Peyer's patch (tissue), 4 donors: ENCODE measurements at regions not wholly inside any gene's neighbourhood (a gene's known extent, or its start where the extent isn't known, plus 50 kb on each side); places are given as distances from the start of the nearest gene placed in this dataset.

Source experiments
- POLR2A ChIP-seq, 2 donors: fragments of 450-650 bp; IDR thresholded peaks; one replicate each; pipeline ENCODE4 v1.5.1; 2017; ENCODE audit warnings: antibody characterized with exemption in 2 of 2, mild to moderate bottlenecking in 2 of 2, moderate library complexity in 2 of 2
- TF ChIP-seq, protein P1 (sequence below), 6 experiments: fragments of 450-650 bp in 4 of 6; fragments of 200-600 bp in 2 of 6; sonication (generic) in 1 of 6; IDR thresholded peaks; one replicate each; pipeline ENCODE4 v1.5.1; 2017 to 2019; ENCODE audit warnings: antibody characterized with exemption in 6 of 6, mild to moderate bottlenecking in 3 of 6, moderate library complexity in 1 of 6

DNA sequence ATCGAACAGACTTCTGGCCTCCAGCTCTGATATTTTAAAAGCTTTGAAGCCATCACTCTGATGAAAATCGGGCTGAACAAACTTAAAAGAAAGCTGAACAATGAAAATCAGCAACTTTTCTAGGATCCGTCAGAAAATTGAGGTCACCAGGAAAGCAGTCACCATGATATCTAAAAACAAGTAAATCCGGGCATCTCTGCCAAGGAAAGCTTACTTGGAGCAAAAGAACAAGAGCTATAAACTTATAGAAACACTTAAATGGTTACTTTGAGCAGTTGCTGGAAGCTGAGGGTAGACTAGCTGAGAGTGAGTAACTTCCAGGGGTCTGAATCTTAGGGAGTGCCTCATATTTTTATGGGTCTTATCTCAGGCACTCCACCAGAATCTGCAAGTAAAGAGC is 1043.0 kb upstream of the CDH18 start:
- TF ChIP-seq, protein P1, sequence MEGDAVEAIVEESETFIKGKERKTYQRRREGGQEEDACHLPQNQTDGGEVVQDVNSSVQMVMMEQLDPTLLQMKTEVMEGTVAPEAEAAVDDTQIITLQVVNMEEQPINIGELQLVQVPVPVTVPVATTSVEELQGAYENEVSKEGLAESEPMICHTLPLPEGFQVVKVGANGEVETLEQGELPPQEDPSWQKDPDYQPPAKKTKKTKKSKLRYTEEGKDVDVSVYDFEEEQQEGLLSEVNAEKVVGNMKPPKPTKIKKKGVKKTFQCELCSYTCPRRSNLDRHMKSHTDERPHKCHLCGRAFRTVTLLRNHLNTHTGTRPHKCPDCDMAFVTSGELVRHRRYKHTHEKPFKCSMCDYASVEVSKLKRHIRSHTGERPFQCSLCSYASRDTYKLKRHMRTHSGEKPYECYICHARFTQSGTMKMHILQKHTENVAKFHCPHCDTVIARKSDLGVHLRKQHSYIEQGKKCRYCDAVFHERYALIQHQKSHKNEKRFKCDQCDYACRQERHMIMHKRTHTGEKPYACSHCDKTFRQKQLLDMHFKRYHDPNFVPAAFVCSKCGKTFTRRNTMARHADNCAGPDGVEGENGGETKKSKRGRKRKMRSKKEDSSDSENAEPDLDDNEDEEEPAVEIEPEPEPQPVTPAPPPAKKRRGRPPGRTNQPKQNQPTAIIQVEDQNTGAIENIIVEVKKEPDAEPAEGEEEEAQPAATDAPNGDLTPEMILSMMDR (IDR thresholded peaks at IDR 0.05), result no peak
- TF ChIP-seq POLR2A (IDR thresholded peaks at IDR 0.05), result no peak
